Activated CD8-positive, alpha-beta memory T cell treated with anti-CD3 and anti-CD28 coated beads, Interleukin-2, amount 50 U/mL, for 48 hours (primary cell): ENCODE measurements at regions not wholly inside any gene's neighbourhood (a gene's known extent, or its start where the extent isn't known, plus 50 kb on each side); places are given as distances from the start of the nearest gene placed in this dataset.

ENCODE experiments used
- DNase-seq: peaks from one replicate; pipeline ENCODE4 v3.0.0-alpha.2; 2020

- no peak for DNase-seq
Measured at GRCh38 chr20:11822540-11822794, 95.2 kb upstream of the BTBD3 start.

GRCh38 chr20:11826334-11826733 is 91.4 kb upstream of the BTBD3 start:
- DNase-seq, result no peak

- no peak for DNase-seq
Measured at GRCh38 chr20:11832397-11832796, 85.3 kb upstream of the BTBD3 start.

- no peak for DNase-seq
Measured at GRCh38 chr20:11832851-11833250, 84.8 kb upstream of the BTBD3 start.

- no peak for DNase-seq
Measured at GRCh38 chr20:11833825-11834224, 83.9 kb upstream of the BTBD3 start.

GRCh38 chr20:11838076-11838636 is 79.5 kb upstream of the BTBD3 start:
- no peak for DNase-seq

- no peak for DNase-seq
Measured at GRCh38 chr20:11841972-11842461, 75.7 kb upstream of the BTBD3 start.

- DNase-seq, result no peak
Measured at GRCh38 chr20:11843289-11843688, 74.4 kb upstream of the BTBD3 start.

GRCh38 chr20:11844691-11845090 is 73.0 kb upstream of the BTBD3 start:
- no peak for DNase-seq

GRCh38 chr20:11845340-11845739 is 72.4 kb upstream of the BTBD3 start:
- DNase-seq, result no peak

GRCh38 chr20:11846131-11846530 is 71.6 kb upstream of the BTBD3 start:
- no peak for DNase-seq

GRCh38 chr20:11847827-11848226 is 69.9 kb upstream of the BTBD3 start:
- no peak for DNase-seq

GRCh38 chr20:11849270-11849915 is 68.3 kb upstream of the BTBD3 start:
- DNase-seq, result no peak

GRCh38 chr20:11849976-11850670 is 67.6 kb upstream of the BTBD3 start:
- no peak for DNase-seq

- DNase-seq, result no peak
Measured at GRCh38 chr20:11850901-11851300, 66.8 kb upstream of the BTBD3 start.

- no peak for DNase-seq
Measured at GRCh38 chr20:11851646-11852045, 66.0 kb upstream of the BTBD3 start.

- no peak for DNase-seq
Measured at GRCh38 chr20:11852189-11852588, 65.5 kb upstream of the BTBD3 start.

- no peak for DNase-seq
Measured at GRCh38 chr20:11852811-11853210, 64.9 kb upstream of the BTBD3 start.

- DNase-seq, result no peak
Measured at GRCh38 chr20:11853359-11853758, 64.3 kb upstream of the BTBD3 start.

- no peak for DNase-seq
Measured at GRCh38 chr20:11861479-11861878, 56.2 kb upstream of the BTBD3 start.

GRCh38 chr20:11867291-11867919 is 50.3 kb upstream of the BTBD3 start:
- no peak for DNase-seq
